Fibroblast of villous mesenchyme (primary cell): ENCODE measurements at regions not wholly inside any gene's neighbourhood (a gene's known extent, or its start where the extent isn't known, plus 50 kb on each side); places are given as distances from the start of the nearest gene placed in this dataset.

Experiments
- DNase-seq: peaks from one replicate; pipeline ENCODE4 v3.0.0-alpha.2; 2010; ENCODE audit warnings: low read depth
- H3K4me3 ChIP-seq: 2 replicates; pipeline ENCODE4 v1.5.1; 2011; ENCODE audit warnings: low read depth, mild to moderate bottlenecking, low read length
- TF ChIP-seq, protein P1 (sequence below): IDR thresholded peaks from 2 replicates; pipeline ENCODE4 v1.5.1; 2012; ENCODE audit warnings: low read depth, mild to moderate bottlenecking, low read length; ENCODE audit not compliant: insufficient read depth

GRCh38 chr3:73752338-73752737, 127.6 kb upstream of the PDZRN3 start:
- no peak for DNase-seq
- TF ChIP-seq, protein P1, sequence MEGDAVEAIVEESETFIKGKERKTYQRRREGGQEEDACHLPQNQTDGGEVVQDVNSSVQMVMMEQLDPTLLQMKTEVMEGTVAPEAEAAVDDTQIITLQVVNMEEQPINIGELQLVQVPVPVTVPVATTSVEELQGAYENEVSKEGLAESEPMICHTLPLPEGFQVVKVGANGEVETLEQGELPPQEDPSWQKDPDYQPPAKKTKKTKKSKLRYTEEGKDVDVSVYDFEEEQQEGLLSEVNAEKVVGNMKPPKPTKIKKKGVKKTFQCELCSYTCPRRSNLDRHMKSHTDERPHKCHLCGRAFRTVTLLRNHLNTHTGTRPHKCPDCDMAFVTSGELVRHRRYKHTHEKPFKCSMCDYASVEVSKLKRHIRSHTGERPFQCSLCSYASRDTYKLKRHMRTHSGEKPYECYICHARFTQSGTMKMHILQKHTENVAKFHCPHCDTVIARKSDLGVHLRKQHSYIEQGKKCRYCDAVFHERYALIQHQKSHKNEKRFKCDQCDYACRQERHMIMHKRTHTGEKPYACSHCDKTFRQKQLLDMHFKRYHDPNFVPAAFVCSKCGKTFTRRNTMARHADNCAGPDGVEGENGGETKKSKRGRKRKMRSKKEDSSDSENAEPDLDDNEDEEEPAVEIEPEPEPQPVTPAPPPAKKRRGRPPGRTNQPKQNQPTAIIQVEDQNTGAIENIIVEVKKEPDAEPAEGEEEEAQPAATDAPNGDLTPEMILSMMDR, result no peak

GRCh38 chr3:73746623-73747022, 121.9 kb upstream of the PDZRN3 start:
- H3K4me3 ChIP-seq, result no peak overlapping the region
- TF ChIP-seq, protein P1, result no peak

More at GRCh38 chr3:73752338-73752737, 127.6 kb upstream of the PDZRN3 start:
- no peak overlapping the region for H3K4me3 ChIP-seq

DNA sequence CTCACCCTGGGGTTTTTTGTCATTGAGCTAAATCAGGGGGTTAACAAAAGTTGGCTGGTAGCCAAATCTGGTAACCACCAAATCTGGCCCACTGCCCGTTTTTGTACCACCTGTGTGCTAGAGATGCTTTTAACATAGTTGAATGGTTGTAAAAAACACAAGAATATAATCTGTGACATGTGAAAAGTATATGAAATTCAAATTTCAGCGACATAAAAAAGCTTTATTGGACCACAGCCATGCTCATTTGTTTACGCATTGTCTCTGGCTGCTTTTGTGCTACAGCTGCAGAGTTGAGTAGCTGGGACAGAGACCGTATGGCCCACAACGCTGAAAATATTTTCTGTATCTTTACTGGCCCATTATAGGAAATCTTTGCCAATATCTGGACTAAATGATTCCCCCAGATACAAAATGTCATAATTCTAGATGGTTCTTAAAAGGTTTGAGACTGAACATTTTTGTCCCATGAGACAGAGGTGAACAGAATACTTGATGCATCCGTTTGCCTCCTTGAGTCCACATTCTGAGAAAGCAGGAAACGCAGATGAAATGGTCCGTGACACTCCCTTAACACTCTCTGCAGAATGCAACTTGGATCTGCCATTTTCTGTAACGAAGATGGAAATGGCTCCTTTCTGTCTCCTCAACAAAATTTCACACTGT, 120.9 kb upstream of the PDZRN3 start:
- no peak overlapping the region for H3K4me3 ChIP-seq
- TF ChIP-seq, protein P1, result no peak
- DNase-seq, result no peak

More at GRCh38 chr3:73746623-73747022, 121.9 kb upstream of the PDZRN3 start:
- DNase-seq, result no peak

DNA sequence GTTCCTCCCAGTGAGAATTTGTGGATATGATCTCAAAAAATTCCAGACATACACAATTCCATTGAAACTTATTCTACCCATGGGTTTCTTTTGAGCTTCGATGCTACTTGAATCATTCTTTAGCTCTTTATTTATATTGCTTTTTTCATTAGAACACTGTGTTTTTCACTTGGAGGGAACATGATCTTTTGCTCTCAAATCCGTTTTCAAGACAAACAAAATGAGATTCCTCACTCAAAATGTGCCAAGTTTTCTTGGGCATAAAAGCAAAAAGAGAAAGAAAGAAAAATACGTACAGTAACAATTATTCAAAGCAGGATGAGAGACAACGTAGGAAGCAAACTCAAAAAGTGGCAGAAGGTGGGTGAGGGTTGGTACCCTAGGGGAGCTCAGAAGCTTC, 118.8 kb upstream of the PDZRN3 start:
- TF ChIP-seq, protein P1, result no peak
- no peak overlapping the region for H3K4me3 ChIP-seq
- no peak for DNase-seq

DNA sequence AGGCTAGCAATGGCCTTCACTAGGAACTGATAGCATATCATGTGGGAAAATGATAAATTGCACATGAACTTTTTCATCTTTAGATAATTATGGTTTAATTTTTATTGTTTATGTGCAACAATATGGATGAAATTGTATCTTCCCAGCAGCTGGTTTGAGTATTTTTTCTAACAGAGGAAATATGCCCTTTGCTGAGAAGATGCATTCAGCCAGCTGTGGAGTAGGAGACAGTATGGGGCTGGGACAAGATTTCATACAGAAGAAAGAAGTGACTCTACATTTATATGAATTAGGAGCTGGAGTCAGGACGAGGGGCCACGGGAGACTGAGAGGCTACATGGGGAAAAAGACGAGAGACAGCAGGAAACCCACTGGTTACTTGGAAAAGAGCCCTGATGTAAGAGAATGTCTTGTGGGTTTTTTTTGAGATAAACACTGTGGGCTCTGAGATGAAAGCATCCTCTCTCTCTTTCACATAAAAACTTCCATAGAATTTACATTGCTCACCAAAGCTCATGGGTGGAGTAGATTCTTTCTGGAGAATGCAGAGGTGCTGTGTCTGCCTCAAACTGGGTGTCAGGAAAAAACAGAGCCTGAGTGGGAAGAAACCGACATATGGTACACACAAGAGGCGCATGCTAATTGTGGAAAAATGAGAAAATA, 115.2 kb upstream of the PDZRN3 start:
- H3K4me3 ChIP-seq, result no peak overlapping the region
- TF ChIP-seq, protein P1, result no peak
- peak; percentile 51 for DNase-seq

DNA sequence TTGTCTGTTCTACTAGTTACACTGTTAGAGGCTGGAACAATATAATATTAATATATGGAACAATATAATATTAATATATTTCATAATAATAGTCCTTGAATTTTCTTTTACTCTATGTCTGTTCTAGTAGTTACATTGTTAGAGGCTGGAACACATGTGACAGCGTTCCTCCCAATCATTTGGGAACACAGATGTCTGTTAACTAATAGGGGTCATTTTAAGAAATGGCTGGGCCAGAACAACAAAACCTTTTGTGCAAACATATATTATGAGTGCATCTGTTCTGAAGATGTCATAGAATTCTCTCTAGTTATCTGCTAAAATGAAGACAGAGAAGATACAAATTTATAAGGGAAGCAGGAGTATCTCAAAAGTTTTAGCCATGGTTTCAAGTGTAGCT, 114.0 kb upstream of the PDZRN3 start:
- no peak overlapping the region for H3K4me3 ChIP-seq
- DNase-seq, result no peak
- TF ChIP-seq, protein P1, result no peak
